Left renal pelvis (tissue), 4 donors: ENCODE measurements at regions not wholly inside any gene's neighbourhood (a gene's known extent, or its start where the extent isn't known, plus 50 kb on each side); places are given as distances from the start of the nearest gene placed in this dataset.
"Not testable (repeated sequence)": the region's sequence is repeated elsewhere in the genome, so short reads cannot be mapped to it uniquely, and the experiment has no call there.

Experiments used
- DNase-seq, 4 donors: peaks; one replicate each; pipeline ENCODE4 v3.0.0-alpha.2; 2013; ENCODE audit warnings: low read depth in 4 of 4, low spot score in 3 of 4

GRCh38 chr18:70961939-70962338 lies 673.1 kb downstream of the SOCS6 start:
- DNase-seq = no peak

DNA sequence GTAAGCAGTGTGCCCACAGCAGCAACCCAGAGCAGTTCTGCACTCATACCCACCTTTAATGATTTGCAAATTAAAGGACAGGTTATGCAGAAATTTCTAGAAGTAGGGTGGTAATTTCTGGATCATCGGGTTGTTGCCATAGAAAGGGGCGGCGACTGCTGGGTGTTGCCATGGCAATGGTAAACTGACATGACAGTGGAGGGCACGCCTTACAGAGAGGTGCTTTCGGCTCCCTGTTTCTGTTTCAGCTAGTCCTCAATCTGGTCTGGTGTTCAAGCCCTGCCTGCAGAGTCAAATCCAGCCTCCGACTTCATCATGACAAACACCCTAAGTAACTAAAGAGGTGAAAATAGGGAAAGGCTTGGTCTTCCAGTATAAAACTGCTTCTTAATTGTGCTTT lies 667.7 kb downstream of the SOCS6 start:
- no peak for DNase-seq

GRCh38 chr18:70936160-70936559 lies 647.3 kb downstream of the SOCS6 start:
- no peak for DNase-seq

GRCh38 chr18:70931942-70932814 lies 643.3 kb downstream of the SOCS6 start:
- DNase-seq = peak in 1 of 4 donors; percentile 12

DNA sequence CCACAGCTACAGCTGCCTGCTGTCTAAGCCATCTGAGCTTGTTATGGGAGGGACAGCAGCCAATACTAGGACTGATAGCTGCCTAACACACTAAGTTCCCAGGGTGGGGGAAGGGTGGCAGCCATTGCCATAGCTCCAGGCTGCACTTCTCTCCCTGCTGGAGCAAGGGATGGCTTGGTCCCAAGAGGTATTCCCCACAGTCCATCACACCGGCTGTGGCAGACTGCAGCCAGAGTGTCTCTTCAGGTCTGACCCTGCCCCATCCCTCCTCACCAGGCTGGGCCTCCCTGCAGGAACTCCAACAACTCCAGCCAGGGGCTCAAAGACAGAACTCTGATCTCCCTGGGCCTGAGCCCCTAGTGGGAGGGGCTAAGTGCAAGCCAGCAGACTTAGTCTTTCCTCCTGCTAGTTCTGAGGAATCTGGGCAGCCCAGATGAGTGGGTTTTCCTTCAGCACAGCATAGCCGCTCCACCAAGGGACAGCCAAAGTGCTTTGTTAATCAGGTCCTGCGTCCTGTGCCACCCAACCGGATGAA lies 632.1 kb downstream of the SOCS6 start:
- no peak for DNase-seq

DNA sequence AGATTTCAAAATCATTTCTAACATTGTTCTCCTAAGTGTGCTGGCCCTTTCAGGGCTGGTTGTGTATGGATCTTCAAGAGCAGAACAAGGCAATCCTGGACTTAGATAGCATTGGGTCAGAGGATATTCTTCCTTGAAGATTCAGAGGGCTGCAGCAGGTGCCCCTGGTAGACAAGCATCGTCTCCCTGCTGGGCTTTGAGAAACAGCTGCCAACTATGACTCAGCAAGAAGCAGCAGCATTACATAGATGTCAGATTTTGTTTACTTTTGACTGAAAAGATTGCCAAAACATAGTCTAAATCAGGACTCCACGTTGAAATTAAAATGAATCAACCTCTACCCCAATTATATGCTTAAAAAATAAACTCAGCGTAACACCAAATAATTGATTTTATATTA lies 618.8 kb downstream of the SOCS6 start:
- DNase-seq = no peak

GRCh38 chr18:70892381-70892780 lies 603.5 kb downstream of the SOCS6 start:
- DNase-seq = no peak

DNA sequence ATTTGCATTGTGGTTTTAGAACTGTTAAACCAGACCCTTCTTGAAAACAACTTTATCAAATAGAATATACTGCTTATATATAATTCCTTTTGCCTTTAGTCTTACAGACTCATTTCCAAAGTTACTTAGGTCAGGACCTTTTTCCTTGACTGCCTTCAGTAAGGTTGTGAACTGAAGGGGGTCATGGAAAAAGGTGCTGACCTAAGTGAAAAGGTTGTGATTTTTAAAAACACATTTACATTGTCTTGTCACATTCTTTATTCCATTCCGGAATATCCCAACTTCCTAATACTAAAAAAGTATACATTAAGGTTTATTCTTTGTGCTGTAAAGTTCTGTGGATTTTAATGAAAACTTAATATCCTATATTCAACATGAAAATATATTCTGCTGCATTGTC lies 581.4 kb downstream of the SOCS6 start:
- DNase-seq = no peak

- DNase-seq = no peak
These were observed 559.5 kb downstream of the SOCS6 start for GRCh38 chr18:70848329-70848728.

DNA sequence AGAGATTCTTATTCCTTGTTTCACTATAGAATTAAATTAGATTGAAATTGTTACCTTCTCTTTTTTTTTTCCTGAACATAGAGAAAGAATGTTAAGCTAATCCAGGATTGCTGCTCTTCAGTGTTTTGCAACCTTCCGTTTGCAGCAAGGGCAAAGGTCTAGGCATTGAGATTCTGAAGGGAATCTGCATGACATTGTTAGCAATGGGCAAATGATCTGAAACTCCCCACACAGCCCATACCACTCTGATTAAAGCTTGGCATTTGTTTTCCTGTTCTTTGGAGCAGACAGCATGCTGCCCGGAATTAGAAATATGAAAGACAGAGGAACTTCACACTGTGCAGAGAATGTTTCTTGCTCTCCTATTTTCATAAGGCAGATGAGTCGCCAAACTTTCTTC lies 551.8 kb downstream of the SOCS6 start:
- DNase-seq = no peak

DNA sequence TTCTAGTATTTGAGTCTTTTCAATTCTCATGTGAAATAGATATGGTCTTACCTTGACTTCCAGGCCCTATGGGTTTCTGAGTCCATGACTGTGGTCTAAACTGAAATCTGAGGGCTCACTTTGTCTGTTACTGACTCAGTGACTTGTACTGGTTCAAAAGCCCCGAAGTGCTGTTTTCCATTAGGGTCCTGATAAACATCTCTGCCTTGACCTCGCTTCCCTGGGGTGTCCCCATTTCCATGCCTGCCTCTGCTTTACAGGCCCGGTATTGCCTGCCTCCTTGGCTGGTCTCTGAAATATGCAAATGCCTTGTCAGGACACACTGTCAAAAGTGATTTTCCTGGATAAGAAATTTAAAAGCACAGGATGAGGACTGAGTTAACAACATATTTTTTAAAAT lies 538.8 kb downstream of the SOCS6 start:
- DNase-seq = no peak

DNA sequence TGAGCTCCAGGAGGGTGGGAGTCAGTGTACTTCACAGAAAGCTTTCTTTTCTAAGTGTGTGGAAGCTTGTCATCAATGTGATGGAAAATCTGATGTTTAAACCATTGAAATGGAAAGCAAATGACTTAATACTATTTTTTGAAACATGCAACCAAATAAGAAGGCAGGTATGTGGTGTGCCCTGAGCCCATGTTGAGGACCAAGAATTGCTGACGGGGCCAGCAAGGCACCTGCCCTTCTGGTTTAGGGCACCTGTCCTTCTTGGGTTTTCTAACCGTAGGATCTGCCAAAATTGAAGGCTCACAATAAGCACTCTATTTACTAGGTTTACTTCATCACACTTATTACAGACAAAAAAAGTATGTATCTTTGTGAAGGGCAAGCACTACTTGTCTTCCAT lies 537.7 kb downstream of the SOCS6 start:
- DNase-seq = no peak

DNA sequence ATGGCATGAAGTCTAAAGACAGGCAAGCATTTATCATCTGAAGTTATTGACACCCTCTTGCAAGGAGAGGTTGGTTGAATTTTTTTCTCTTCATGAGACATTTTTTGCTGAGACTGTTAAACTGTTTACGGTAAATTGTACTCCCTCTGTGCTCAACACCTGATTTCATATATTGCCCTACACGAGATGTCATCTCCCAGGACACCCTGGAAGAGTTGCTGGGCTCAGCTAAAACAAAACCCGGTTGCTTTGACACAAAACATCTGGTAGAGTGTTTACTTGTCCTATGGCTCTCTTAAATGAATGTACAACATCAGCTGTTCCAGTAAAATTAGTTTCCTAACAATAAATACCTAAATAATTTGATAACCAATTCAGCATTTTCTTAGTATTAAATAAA lies 533.8 kb downstream of the SOCS6 start:
- peak in 1 of 4 donors; percentile 10 for DNase-seq

DNA sequence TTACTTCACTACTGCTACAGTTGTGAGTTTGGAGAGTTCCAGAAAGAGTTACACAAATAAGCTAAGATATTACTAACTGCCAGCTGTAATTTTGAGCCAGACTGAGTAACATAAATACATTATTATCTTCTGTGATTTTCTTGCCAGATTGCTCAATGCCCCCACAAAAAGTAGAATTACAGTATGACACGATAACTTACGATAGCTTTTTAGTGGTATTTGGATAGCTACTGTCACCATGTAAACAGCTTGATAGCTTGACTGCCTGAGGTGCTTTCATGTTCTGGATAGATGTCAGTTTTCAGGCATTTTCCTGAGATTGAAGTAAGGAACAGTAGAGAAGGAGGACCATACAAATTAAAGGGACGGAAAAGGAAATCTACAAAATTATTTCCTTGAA lies 533.3 kb downstream of the SOCS6 start:
- DNase-seq = no peak

GRCh38 chr18:70808481-70809056 lies 519.7 kb downstream of the SOCS6 start:
- no peak for DNase-seq

DNA sequence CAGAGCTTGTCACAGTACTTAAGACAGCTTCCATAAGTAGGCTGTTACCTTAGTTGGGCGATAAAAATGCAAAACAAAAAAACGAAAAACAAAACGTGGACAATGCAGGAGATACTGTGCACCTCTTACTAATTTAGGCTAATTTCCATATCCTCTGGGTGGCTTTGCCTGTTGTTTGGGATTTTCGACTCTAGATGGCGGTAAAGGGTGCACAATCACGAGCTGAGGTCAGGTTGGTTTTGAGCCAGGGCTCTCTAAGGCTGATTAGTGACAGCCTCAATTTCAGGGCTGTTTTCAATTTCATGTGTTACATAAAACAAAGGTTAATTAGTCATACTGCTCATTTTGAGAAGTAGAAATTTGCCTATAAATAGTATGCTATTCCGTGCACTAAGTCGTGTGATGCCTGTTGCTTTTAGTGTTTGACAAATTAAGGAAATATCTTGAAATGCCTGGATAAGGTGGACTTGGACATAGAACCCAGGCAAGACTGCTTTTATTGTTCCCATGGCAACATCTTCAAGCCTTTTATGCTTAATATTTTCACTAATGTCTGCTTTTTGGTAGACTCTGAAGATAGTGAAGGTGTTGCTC lies 493.1 kb downstream of the SOCS6 start:
- DNase-seq = peak; percentile 1 to 15 (median 8)

- not testable (repeated sequence) for DNase-seq
These were observed 477.4 kb downstream of the SOCS6 start for GRCh38 chr18:70766254-70766653.

DNA sequence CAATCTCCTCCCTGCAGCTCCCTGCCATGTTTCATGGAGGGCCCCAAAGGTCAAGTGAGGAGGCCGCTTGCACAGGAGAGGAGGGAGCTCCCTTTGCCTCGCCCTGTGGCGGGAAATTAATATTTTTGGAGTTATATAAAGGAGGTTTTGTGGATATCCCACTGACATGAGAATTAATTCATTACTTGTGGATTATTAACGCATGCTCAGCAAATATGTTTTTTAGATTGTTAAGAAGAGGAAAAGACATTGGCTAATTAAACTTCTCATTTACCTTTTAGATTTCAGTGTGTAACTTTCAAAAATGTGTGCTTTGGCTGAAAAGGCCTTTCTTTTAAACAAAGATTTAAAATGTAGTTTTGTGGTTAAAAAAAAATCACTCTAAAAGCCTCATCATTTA lies 474.0 kb downstream of the SOCS6 start:
- DNase-seq = no peak

- no peak for DNase-seq
These were observed 469.9 kb downstream of the SOCS6 start for GRCh38 chr18:70758780-70759179.

DNA sequence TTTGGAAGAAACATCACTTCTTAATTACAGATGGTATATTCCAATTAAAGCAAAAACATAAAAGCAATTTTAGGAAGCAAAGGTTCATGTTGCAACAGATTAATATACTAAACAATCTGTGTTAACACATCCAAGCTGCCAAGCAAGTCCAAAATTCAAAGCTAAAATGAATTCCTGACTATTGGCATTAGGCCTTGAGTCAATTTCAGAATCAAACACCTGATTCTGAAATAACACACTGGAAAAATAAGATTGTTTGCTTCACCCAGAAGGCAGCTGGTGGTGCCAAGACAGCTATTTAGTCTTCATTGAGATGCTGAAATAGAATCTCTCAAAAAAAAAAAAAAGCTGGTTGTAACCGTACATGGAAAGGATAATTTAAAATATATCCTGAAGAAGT lies 465.6 kb downstream of the SOCS6 start:
- DNase-seq = no peak

DNA sequence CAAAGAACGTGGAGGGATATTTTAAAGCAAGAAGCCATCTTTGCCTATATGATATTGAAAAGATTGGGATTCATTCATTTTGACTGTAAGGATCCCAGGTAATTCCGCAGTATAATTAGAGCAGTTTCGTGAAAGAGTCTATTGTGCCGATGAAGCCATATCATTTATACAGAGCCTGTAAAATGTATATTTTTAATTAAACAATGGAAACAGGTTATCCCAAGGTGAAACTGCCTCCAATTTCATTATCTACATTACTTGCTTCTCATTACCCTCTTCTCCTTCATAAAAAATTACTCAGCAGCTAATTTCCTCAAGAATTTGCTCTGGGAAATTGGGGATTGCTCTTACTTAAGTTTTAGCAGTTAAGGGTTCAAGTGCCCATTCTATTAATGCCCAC lies 444.1 kb downstream of the SOCS6 start:
- DNase-seq = no peak

DNA sequence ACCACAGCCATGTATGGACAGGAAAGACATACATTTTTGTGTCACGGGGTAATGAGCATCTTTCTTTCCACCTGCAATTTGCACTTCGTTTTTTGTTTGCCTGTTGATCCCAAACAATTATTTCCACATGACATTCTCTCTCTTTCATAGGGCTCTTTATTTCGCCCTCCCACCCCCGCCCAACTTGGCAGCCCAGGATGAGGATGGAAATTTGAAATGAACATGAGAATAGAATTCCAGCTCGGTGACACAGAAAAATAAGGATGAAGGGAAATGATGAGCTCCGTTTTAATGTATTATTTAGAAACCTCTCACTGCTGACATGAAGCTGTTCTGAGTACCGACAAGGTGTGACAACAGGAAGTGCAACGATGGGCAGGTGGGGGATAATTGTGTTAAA lies 443.3 kb downstream of the SOCS6 start:
- DNase-seq = no peak
